OCI-LY1 (cell line): ENCODE measurements at regions not wholly inside any gene's neighbourhood (a gene's known extent, or its start where the extent isn't known, plus 50 kb on each side); places are given as distances from the start of the nearest gene placed in this dataset.

ENCODE experiments used
- H2AFZ ChIP-seq: fragments of 200-600 bp; sonication (generic), shearing (Covaris generic); 2 replicates; pipeline ENCODE4 v1.6.0; 2014; ENCODE audit warnings: antibody characterized with exemption, mild to moderate bottlenecking, low read length
- H3F3A ChIP-seq: fragments of 200-600 bp; sonication (generic), shearing (Covaris generic); 2 replicates; pipeline ENCODE4 v1.6.0; 2014; ENCODE audit warnings: mild to moderate bottlenecking, antibody characterized with exemption, low read length, moderate library complexity; ENCODE audit not compliant: insufficient read depth
- H3K27ac ChIP-seq: fragments of 200-600 bp; sonication (generic); 2 replicates; pipeline ENCODE4 v1.5.1; 2014; ENCODE audit warnings: low read length, mixed run types, mild to moderate bottlenecking, low read depth; ENCODE audit not compliant: poor library complexity, severe bottlenecking
- H3K27me3 ChIP-seq: fragments of 200-600 bp; sonication (generic); 2 replicates; pipeline ENCODE4 v1.6.0; 2014; ENCODE audit warnings: antibody characterized with exemption, mild to moderate bottlenecking, low read length, moderate library complexity; ENCODE audit not compliant: insufficient read depth
- H3K36me3 ChIP-seq: fragments of 200-600 bp; sonication (generic); 2 replicates; pipeline ENCODE4 v1.6.1; 2014; ENCODE audit warnings: mild to moderate bottlenecking, antibody characterized with exemption, low read length, moderate library complexity, mixed read lengths; ENCODE audit not compliant: insufficient read depth
- H3K4me1 ChIP-seq: fragments of 200-600 bp; sonication (generic); 2 replicates; pipeline ENCODE4 v1.5.1; 2014; ENCODE audit warnings: mild to moderate bottlenecking, low read length, moderate library complexity; ENCODE audit not compliant: insufficient read depth, severe bottlenecking
- H3K4me2 ChIP-seq: fragments of 200-600 bp; sonication (generic), shearing (Covaris generic); 2 replicates; pipeline ENCODE4 v1.6.1; 2014; ENCODE audit warnings: low read length
- H3K4me3 ChIP-seq: fragments of 200-600 bp; sonication (generic); 2 replicates; pipeline ENCODE4 v1.5.1; 2014; ENCODE audit warnings: low read length, low read depth, mild to moderate bottlenecking, mixed read lengths; ENCODE audit not compliant: poor library complexity, severe bottlenecking
- H3K79me2 ChIP-seq: fragments of 200-600 bp; shearing (Covaris generic); 2 replicates; pipeline ENCODE4 v1.6.1; 2016; ENCODE audit warnings: mixed run types, low read length, mixed read lengths; ENCODE audit not compliant: insufficient read depth
- H3K9ac ChIP-seq: fragments of 200-600 bp; sonication (generic), shearing (Covaris generic); 2 replicates; pipeline ENCODE4 v1.6.1; 2014; ENCODE audit warnings: mild to moderate bottlenecking, low read length, mixed read lengths
- H3K9me2 ChIP-seq: fragments of 200-600 bp; sonication (generic), shearing (Covaris generic); 2 replicates; pipeline ENCODE4 v1.6.1; 2014; ENCODE audit warnings: low read depth, mild to moderate bottlenecking, low read length, mixed read lengths
- H3K9me3 ChIP-seq: fragments of 200-600 bp; shearing (Covaris generic); 2 replicates; pipeline ENCODE4 v1.6.1; 2014; ENCODE audit warnings: low read length, mixed read lengths
- H4K20me1 ChIP-seq: fragments of 200-600 bp; sonication (generic), shearing (Covaris generic); 2 replicates; pipeline ENCODE4 v1.6.0; 2016; ENCODE audit warnings: mild to moderate bottlenecking, low read length; ENCODE audit not compliant: insufficient read depth
- EZH2 ChIP-seq: fragments of 200-600 bp; sonication (generic), shearing (Covaris generic); IDR thresholded peaks from 2 replicates; pipeline ENCODE4 v1.8.0; 2017; ENCODE audit warnings: borderline replicate concordance, mixed run types, mild to moderate bottlenecking, antibody characterized with exemption, low read length, moderate library complexity, mixed read lengths
- TF ChIP-seq, protein P1 (sequence below): fragments of 200-600 bp; sonication (generic), shearing (Covaris generic); IDR thresholded peaks from 2 replicates; pipeline ENCODE4 v1.5.1; 2017; ENCODE audit warnings: mild to moderate bottlenecking, antibody characterized with exemption, low read length, moderate library complexity, mixed read lengths

DNA sequence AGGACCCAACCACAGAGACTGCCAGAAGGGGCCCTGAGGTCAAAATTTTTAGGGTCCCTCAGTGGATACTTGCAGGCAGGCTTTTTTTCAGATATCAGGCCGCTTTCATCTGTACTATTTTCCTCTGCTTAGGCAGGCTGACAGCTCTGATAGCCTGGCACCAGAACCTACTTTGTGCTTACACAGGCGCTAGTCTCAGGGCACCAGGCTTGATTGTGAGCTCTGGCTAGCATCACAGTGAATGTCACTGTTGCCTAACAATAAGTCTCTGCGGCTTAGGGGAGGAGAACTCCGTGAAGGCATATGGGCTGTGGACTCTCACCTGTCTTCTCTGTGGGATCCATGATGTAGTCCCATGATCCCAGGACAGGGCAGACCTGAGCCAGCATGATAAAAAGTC, 738.1 kb upstream of the TSPY4 start:
- Histone ChIP-seq H3K4me3 (no peak overlapping the region), H3K27me3 (no peaks in the 10 kb centered on the region), H3K27ac (no peak overlapping the region), H3K4me2 (no peak overlapping the region), H2AFZ (no peak overlapping the region), H3F3A (no peaks in the 10 kb centered on the region), H3K9me3 (no peaks in the 10 kb centered on the region), H3K9me2 (no peaks in the 10 kb centered on the region), H3K36me3 (no peaks in the 10 kb centered on the region), H3K4me1 (no peaks in the 10 kb centered on the region), H3K9ac (no peak overlapping the region), H4K20me1 (no peaks in the 10 kb centered on the region), H3K79me2 (no peaks in the 10 kb centered on the region)
- TF ChIP-seq, protein P1, sequence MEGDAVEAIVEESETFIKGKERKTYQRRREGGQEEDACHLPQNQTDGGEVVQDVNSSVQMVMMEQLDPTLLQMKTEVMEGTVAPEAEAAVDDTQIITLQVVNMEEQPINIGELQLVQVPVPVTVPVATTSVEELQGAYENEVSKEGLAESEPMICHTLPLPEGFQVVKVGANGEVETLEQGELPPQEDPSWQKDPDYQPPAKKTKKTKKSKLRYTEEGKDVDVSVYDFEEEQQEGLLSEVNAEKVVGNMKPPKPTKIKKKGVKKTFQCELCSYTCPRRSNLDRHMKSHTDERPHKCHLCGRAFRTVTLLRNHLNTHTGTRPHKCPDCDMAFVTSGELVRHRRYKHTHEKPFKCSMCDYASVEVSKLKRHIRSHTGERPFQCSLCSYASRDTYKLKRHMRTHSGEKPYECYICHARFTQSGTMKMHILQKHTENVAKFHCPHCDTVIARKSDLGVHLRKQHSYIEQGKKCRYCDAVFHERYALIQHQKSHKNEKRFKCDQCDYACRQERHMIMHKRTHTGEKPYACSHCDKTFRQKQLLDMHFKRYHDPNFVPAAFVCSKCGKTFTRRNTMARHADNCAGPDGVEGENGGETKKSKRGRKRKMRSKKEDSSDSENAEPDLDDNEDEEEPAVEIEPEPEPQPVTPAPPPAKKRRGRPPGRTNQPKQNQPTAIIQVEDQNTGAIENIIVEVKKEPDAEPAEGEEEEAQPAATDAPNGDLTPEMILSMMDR = no peak
- TF ChIP-seq EZH2 = no peak

DNA sequence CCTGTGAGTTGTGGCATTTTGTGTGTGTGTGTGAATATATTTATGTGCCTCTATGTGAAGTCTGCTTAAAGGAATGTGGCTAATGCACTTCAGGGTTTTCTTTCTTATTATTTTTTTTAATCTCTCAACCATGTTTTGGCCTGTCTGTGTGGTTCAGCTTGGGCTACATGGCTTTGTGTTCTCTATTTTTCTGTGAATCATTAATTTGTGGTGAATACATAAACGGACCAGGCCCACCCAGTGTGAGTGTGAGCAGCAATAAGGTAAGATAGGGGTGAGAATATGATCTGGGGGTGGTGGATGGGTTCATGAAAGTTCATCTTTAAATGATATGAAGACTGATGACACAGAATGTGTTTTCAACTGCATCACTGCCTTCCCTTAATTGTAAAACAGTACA, 726.6 kb upstream of the TSPY4 start:
- TF ChIP-seq, protein P1 = no peak
- no peak for TF ChIP-seq EZH2
- Histone ChIP-seq H4K20me1 (no peaks in the 10 kb centered on the region), H3K79me2 (no peaks in the 10 kb centered on the region), H3F3A (no peaks in the 10 kb centered on the region), H3K4me3 (no peak overlapping the region), H3K9ac (no peak overlapping the region), H3K27me3 (no peaks in the 10 kb centered on the region), H3K9me2 (no peaks in the 10 kb centered on the region), H2AFZ (no peak overlapping the region), H3K36me3 (no peaks in the 10 kb centered on the region), H3K4me1 (no peaks in the 10 kb centered on the region), H3K9me3 (no peaks in the 10 kb centered on the region), H3K4me2 (no peak overlapping the region), H3K27ac (no peak overlapping the region)

DNA sequence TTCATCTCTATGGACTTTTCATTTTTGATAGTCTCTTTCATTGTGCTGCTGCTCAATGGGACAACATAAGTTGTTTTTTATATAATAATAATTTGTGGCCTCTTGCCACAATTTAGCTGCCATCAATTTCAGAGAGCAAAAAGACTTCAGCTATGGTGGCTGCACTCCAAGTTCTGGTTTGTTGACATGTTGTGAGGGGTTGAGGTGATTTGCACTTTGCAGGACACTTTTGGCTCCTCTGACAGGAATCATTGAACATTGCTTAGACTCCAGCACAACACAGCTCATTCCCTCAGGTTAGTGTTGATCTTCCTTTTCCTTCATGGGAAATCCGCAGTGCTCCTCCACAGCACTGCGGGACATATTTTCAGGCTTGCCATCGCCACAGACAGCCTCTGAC, 725.4 kb upstream of the TSPY4 start:
- no peaks in the 10 kb centered on the region for H3K9me3 ChIP-seq
- no peaks in the 10 kb centered on the region for H3K4me1 ChIP-seq

More for the DNA sequence above, 725.4 kb upstream of the TSPY4 start:
- Histone ChIP-seq H3K36me3 (no peaks in the 10 kb centered on the region), H3K27me3 (no peaks in the 10 kb centered on the region), H3K4me2 (no peak overlapping the region), H3K9ac (no peak overlapping the region), H4K20me1 (no peaks in the 10 kb centered on the region), H3K4me3 (no peak overlapping the region), H3F3A (no peaks in the 10 kb centered on the region), H3K79me2 (no peaks in the 10 kb centered on the region), H3K27ac (no peak overlapping the region), H3K9me2 (no peaks in the 10 kb centered on the region), H2AFZ (no peak overlapping the region)
- TF ChIP-seq, protein P1 = no peak
- no peak for TF ChIP-seq EZH2
